HG03095 (cell line): ENCODE measurements at regions not wholly inside any gene's neighbourhood (a gene's known extent, or its start where the extent isn't known, plus 50 kb on each side); places are given as distances from the start of the nearest gene placed in this dataset.
"Not testable (repeated sequence)": the region's sequence is repeated elsewhere in the genome, so short reads cannot be mapped to it uniquely, and the experiment has no call there.

Experiments used
- ATAC-seq: cut with Tn5 transposase; IDR thresholded peaks from one replicate; pipeline ENCODE4 v1.9.1; 2021; ENCODE audit warnings: moderate library complexity; ENCODE audit not compliant: unreplicated experiment

DNA sequence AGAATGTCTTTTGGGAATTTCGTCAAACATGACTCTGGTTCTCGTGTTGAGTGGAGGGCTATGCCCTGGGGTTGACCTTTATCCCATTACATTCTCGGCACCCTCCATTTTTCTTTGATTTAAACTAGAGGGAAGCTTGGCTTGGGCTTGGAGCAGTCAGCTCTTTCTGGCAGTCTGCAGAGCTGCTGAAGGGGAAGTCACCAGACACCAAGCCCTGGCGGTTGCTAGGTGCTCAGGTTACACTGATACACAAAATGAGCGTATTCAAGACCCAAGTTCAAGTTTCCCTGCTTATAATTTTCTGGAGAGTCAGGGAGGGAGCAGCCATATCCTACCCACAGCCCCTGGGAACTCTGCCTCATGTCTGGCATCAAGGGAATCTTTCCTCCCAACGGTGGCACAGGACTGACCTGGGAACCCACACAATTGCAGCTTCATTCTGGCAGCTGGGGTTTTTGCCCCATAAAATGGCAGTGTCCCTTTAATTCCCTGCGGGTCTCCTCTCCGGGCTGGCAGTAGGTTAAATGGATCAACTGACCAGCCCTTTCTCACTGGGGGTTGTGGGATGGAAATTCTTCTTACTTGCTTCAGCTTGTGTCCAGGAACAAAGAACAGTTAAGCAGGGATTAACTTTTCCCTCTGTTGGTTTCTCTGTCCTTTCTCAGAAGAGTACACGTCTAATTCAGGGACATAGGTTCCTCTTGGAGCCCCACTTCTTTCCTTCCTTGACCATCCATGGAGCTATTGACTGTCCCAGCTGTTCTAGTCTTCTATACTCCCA, 110.0 kb upstream of the DLG1 start:
- no peak for ATAC-seq

DNA sequence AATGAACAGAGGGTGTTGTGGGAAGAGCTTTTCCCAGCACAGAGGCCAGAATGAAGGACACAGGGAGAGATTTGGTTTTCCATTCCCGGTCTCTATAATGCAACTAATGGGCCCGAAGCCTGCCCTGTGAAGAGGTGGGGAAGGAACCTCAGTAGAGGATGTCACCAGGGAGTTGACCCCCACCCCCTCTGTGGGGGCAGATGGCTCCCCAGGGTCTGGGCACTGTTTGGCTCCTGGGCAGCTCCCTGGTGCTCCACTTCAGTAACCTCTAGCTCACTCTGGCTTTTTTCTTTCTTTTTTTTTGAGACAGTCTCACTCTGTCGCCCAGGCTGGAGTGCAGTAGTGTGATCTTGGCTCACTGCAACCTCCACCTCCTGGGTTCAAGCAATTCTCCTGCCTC, 109.1 kb upstream of the DLG1 start:
- ATAC-seq = no peak

DNA sequence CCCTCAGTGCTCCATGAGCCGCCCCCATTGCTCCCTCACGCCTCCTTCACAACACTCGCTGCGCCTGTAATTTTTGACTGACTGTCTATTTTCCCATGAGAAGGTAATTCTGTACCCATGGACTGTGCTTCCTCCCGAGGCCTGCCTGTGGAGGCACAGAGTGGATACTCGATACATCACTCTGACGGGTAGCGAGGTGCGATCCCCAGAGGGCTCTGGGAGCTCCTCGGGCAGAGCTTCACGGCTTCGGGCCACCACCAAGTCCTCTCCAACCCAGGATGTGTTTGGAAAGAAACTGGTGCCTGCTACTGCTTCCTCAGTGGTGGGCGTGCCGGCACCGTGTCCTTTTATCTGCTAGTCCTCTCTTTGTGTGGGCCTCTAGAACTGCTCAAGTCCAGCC, 108.6 kb upstream of the DLG1 start:
- ATAC-seq = no peak

DNA sequence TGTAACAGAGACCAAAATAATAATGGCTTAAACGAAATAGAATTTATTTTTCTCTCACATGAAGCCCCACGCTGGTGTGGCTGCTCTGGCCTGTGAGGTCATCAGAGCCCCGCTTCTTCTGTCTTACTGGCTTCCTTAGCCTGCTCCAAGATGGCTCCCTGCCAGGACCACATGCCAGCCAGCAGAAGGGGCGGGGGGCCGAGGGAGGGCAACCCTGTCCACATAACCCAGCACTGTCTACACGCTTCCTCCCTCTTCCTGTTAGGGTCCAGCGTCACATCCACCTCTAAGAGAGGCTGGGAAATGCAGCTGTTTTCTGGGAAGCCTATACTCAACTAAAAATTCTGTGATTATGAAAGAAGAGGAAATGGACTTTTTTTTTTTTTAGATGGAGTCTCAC, 107.9 kb upstream of the DLG1 start:
- ATAC-seq = no peak

DNA sequence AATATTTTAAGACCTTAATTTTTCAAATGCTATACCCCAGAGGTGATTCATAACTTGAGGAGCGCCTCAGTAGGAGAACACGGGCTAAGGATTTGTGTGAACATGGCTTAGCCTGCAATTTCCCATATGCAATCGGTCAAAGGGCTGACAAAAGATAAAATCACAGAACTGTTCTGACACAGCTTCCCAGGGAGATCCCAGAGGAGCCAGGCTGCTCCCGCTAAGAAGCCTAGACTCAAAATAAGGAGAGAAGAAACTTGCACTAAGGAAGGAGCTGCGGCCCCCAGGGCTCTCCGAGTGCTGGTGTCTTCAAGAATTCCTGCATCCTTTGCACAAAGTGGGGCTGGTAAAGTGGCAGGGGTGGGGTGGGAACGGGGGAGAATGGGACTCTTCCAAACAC, 106.3 kb upstream of the DLG1 start:
- no peak for ATAC-seq

DNA sequence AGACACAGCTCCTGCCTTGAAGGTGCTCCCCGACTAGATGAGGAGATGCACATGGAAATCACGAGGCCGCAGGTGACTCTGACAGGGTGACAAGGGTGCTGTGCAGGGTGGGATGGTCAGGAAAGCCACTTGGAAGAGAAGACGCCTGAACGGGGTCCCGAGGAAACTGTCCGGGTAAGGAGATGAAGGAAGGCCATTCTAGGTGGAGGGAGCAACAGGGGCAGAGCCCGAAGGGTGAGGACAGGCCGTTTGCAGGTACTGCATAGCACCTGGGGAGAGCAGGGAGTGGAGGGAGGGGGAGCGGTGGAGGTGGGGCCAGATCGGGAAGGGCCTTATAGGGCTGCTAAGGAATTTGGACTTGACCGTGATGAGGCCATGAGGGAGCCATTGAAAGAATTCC, 105.6 kb upstream of the DLG1 start:
- no peak for ATAC-seq

DNA sequence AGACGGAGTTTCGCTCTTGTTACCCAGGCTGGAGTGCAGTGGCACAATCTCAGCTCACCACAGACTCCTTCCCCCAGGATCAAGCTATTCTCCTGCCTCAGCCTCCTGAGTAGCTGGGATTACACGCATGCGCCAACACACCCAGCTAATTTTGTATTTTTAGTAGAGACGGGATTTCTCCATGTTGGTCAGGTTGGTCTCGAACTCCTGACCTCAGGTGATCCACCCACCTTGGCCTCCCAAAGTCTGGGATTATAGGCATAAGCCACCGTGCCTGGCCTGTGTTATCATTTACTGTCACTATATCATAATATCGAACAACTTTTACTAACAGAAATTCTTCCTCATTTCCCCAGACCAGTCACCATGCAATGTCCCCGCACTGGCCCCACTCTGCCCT, 104.0 kb upstream of the DLG1 start:
- not testable (repeated sequence) for ATAC-seq

DNA sequence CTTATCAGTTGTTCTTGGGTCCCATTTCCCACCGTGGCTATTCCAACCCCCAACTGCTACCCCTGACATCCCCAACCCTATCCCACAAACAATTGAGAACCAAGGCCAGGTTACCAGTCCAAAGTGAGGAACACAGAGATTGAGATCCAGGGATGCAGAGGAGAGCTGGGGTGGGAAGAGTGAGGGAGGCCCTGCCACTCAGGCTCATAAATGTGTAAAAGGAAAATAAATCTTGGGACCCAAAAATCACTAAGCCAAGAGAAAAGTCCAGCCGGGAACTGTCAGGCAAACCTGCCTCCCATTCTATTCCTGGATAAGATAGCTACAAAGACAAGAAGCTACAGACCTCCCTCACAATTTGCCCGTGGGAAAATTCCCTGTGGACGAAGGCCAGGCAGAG, 101.1 kb upstream of the DLG1 start:
- no peak for ATAC-seq

DNA sequence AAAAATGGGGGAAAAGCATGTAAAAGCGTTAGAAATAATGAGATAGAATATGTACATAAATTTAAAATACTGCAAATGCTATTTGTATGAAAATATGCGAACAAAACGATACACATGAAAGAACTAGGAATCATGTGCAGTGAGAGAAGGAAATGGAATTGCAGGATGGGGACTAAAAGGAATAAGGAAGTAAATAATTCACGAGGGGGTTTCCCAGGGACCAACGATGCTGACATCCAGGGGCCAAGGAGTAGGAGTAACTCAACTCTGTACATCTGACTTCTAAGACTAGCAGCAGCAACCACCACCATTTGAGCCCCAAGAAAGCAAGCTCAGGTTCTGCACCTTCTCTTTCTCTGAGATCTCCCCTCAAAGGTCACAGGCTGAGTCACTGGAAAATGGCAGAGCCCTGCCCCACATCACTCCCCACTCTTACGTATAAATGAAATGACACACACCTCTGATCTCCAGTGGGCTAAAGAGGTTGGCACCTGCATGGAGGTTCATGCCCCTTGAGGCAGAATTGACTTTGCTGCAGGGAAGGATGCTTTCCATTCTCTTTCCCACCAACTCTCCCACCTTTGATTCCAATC, 100.0 kb upstream of the DLG1 start:
- ATAC-seq = no peak

DNA sequence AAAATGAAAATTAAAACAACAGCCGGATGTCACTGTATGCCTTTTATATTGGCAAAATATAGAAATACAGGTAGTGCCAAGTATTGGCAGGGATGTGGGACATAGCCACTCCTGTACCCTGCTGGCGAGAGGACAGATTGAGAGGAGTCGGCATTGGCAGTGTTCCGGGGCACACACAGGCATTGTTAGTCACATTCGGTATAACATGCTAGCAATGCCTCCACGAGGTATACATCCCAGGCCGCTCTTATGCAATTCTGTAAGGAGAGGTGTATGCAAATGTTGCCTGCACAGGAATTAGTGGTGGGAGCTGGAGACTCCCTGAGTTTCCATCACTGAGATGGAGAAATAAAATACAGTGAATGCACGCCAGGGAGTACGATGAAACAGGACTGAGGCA, 99.4 kb upstream of the DLG1 start:
- no peak for ATAC-seq

DNA sequence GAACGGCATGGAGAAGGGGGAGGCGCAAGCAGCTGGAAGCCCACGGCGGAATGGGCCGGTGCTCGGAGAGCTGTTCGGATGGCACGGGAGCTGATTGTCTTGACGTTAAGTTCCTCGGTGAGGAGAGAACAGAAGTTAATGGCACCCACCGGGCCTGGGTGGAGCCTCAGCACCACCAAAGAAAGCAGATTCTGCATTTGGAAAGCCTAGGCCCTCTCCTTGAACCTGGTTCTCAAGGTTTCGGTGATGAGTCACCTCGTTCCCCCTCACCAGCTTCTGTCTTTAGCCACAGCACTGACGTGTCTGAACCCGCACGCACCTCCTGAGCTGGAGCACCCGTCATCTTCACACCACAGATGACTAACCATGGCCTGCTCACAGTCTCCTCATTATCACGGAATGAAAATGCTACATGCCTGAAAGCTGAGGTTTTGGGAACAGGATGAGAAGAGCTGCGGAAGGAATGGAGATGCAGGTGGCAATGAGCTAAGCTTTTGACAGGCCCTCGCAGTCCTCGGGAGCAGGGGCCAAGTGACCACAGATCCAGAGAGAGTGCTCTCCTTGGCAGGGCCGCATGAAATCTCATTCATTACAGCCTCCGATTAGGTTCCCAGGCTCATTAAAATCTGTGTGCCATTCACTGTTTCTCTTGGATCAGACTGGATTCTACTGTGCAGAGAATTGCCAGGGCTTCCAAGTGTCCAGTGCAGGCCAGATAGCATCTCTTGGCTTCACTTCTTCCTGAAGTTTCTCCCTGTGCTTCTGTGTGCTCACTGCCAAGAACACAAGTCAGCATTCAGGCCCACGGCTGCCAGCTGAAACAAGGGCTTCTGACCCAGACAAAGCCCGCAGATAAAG, 96.3 kb upstream of the DLG1 start:
- ATAC-seq = peak; percentile 93

DNA sequence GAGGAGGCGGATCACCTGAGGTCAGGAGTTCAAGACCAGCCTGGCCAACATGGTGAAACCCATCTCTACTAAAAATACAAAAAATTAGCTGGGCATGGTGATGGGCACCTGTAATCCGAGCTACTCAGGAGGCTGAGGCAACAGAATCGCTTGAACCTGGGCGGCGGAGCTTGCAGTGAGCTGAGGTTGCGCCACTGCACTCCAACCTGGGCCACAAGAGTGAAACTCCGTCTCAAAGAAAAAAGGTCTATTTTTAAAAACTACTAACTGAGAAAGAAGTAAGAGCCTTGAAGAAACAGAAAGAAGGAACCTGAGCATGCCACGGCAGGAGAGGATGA, 95.7 kb upstream of the DLG1 start:
- peak; percentile 40 for ATAC-seq

DNA sequence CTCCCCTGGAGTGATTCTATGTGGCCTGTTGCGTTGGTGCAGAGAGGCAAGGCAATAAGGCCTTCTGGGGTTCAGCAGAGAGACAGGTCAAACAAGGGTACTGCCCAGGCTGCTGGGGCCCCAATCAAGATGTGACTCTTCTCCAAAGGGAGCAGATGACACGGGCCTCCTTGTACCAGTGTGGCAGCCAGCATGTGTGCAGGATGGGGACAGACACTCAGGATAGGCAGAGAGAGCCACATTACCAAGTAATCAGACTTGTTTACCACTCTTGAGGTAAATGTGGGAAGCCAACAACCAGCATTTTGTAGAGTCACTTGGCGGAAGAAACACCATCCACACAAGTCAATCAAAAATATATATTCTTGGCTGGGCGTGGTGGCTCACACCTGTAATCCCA, 95.3 kb upstream of the DLG1 start:
- no peak for ATAC-seq

DNA sequence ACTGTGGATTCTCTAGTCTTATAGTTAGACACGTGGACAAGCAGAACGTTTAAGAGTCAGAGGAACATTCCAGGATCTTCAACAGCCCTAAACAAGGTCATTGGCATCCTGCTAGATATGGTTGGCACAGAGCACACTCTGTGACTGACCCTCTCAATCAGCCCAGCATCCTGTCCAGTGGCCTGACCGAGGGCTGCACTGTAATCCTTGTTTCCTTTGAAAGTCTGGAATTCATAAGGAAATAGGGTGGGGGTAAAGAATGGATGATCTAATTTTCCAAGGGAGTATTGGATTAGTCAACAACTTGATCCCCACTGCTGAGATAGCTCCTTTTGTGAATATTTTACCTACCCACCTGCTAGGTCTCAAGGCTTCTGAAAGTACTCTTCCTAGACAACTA, 94.5 kb upstream of the DLG1 start:
- no peak for ATAC-seq

DNA sequence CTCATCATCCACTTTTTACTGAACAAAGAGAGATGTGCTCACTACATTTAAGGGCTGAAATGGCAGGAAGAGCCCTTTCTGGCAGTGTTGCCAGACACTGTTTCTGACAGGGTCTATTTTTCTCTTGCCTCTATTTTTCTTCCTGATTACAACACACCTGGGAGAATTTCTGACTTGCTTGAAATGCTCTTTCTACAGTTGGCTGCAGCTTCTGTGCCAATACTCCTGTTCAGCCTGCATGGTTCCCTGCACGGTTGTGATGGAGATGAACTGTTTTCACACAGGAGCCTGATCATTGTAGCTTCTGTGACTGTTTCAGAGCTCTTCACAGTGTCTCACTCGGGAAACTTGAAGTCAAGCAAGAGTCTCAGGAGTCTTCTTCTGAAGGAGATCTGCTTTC, 83.0 kb upstream of the DLG1 start:
- no peak for ATAC-seq

DNA sequence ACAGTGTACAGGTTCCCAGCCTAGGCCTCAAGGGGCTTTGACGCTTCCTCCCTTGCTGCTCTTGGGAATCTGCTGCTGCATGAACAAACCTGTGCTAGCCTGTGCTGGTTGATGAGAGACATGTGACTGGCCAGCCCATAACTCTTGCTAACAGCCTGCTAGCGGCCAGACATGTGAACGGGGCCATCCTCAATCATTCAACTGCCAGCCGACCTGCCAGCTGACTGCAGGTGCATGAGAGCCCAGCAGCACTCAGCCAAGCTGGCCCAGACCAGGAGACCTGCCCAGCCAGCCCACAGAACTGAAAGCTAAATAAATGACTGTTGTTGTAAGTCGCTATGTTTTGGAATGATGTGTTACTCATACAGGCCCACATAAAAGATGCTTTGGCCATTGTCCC, 82.4 kb upstream of the DLG1 start:
- no peak for ATAC-seq

DNA sequence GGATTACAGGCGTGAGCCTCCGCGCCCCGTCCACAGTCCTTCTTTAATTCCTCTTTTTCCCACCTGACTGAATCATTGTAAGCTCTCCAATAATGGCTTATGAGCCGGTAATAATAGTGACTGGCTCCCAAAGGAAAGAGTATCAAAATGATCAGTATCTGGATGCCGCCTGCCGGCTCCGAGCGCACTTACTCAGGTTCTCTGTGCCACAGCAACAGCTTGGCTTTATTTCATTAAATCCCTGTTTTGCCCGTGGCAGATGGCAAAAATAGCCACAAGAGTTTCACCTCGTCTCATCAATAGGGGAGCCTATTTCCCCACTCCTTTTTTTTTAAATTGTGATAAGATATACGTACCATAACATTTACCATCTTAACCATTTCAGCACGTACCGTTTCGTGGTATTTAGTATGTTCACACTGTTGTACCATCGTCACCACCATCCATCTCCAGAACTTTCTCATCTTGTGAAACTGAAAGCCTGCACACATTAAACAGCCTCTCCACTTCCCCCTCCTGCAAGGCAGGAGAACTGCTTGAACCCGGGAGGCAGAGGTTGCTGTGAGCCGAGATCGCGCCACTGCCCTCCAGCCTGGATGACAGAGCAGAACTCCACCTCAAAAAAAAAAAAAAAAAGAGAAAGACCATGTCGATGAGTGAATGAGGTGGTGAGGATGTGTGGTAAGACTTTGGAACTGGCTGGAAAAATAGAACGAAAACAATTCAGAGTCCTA, 80.7 kb upstream of the DLG1 start:
- ATAC-seq = no peak

DNA sequence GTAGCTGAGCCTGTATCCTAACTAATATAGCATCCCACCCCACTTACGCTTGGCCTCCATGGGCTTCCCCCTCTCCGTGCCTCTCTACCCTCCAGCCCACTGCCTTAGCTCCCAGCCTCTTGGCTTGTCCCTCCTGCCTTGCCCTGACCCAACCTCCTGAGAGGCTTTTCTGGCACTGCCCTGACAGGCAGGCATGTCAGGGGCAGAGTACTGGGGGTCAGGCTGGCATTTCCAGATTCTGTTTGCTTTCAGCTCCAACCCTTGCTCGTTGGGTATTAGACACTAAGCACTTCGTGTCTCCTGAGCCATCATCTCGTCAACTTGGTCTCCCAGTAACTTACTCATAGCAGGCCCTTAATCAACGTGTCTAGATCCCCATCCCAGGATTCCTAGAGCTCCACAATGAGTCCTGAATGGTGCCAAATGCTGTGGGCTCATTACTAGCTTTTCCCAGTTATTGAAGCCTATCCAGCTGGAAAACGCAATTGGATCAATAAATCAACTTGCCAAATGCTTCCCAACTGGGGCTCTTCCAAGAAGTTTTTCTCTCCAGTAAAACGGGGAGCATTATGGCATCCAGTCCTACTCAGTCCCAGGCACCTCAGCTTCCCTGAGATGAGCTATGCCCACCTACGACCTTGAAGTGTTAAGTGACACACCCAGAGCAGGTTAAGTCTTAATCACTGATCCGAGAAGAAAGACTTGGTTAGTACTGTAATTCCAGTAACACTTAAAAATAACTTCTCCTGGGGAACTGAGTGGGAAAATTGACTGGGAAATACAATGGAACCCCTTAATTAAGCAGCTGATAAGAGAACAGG, 78.5 kb upstream of the DLG1 start:
- ATAC-seq = no peak

DNA sequence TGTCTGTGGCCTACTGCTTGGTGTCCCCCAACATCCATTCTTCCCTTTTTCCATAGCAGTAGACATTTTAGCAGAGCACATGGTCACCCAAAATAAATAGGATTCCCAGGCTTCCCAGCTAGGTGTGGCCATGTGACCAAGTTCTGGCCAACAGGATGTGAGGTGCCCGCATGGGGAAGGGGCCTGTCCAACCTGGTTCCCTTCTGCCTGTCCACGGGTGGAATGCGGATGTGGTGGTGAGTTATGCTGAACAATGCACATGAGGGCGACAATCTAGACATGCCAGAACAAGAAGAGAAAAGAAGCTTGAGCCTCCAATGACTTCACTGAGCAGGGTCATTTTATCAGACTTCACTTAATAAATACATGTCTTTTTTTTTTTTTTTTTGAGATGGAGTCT, 77.6 kb upstream of the DLG1 start:
- ATAC-seq = no peak

DNA sequence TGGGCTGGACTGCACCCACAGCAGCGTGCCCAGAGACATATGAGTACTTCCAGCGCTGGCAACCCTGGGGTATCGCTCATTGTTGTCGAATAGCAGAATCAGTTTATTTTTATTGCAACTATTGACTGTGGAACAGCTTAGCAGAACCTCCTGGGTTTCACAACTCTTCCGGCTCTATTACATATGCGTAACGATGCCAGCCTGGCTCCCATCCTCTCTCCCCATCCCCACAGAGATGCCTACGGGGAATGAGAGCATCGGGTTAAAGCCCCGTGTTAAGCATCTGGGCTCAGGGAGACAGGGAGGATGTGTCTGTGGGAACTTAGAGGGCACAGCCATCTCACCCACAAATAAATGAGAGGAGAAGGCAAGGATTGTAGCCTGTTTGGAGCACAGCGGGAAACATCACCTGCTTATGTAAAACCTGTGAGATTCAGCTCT, 76.6 kb upstream of the DLG1 start:
- ATAC-seq = no peak

DNA sequence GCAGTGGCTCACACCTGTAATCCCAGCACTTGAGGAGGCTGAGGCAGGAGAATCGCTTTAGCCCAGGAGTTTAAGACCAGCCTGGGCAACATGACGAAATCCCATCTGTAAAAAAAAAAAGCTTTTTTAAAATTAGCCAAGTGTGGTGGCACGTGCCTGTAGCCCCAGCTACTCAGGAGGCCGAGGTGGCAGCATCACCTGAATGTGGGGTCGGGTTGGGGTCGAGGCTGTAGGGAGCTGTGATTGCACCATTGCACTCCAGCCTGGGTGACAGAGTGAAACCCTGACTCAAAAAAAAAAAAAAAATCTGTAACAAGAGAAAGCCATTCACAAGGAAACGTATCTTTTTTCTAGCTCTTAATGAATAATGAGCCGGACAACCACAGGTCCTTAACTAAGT, 74.7 kb upstream of the DLG1 start:
- no peak for ATAC-seq
